SK-N-SH (cell line): ENCODE measurements at regions not wholly inside any gene's neighbourhood (a gene's known extent, or its start where the extent isn't known, plus 50 kb on each side); places are given as distances from the start of the nearest gene placed in this dataset.

ENCODE experiments used
- CTCF ChIA-PET: fragments of 300-600, 350-600 bp; formaldehyde crosslinking; extraction: SDS; loops from one replicate; lab custom pipeline; 2021; lab: Yijun Ruan, JAX
- POLR2A ChIA-PET: fragments of 350-600 bp; sonication (Branson Sonifier 250); formaldehyde crosslinking; extraction: SDS; loops from one replicate; lab custom pipeline; 2020; ENCODE audit warnings: antibody characterized with exemption, inconsistent platforms; lab: Yijun Ruan, JAX
- DNase-seq: peaks from one replicate; pipeline ENCODE4 v3.0.0; 2012
- H2AFZ ChIP-seq: fragments of 200-600 bp; sonication (generic); 2 replicates; pipeline ENCODE4 v1.8.1; 2016; ENCODE audit warnings: antibody characterized with exemption, mild to moderate bottlenecking, low read depth
- H3F3A ChIP-seq: fragments of 200-600 bp; sonication (generic); replicated peaks from 2 replicates; pipeline ENCODE3; 2016; ENCODE audit warnings: antibody characterized with exemption, mild to moderate bottlenecking; ENCODE audit not compliant: insufficient read depth
- H3K27ac ChIP-seq, 2 experiments: fragments of 200-500 bp in 1 of 2; fragments of 200-600 bp in 1 of 2; sonication (Bioruptor generic) in 1 of 2; sonication (generic), shearing (Covaris generic) in 1 of 2; 2 replicates each; pipeline versions ENCODE4 v1.5.1 to v1.6.1; 2014 to 2016; ENCODE audit warnings: low read depth in 2 of 2, inconsistent platforms in 1 of 2, low read length in 1 of 2, mild to moderate bottlenecking in 1 of 2, mixed read lengths in 1 of 2
- H3K27me3 ChIP-seq: fragments of 200-600 bp; sonication (generic), shearing (Covaris generic); 2 replicates; pipeline ENCODE4 v1.6.1; 2016; ENCODE audit warnings: mixed run types; ENCODE audit not compliant: insufficient read depth
- H3K36me3 ChIP-seq, 2 experiments: fragments of 200-500 bp in 1 of 2; fragments of 200-600 bp in 1 of 2; sonication (Bioruptor generic) in 1 of 2; sonication (generic) in 1 of 2; replicated peaks in 1 of 2; 2 replicates each; pipeline versions ENCODE3 to v1.5.1; 2014 to 2016; ENCODE audit warnings: low read length in 1 of 2, mild to moderate bottlenecking in 1 of 2; ENCODE audit not compliant: insufficient read depth in 2 of 2, control insufficient read depth in 1 of 2
- H3K4me1 ChIP-seq, 2 experiments: fragments of 200-500 bp in 1 of 2; fragments of 200-600 bp in 1 of 2; sonication (Bioruptor generic) in 1 of 2; sonication (generic), shearing (Covaris generic) in 1 of 2; 2 replicates each; pipeline versions ENCODE4 v1.5.1 to v1.6.1; 2014 to 2016; ENCODE audit warnings: low read depth in 1 of 2, low read length in 1 of 2, mixed run types in 1 of 2; ENCODE audit not compliant: insufficient read depth in 2 of 2, control insufficient read depth in 1 of 2
- H3K4me2 ChIP-seq: fragments of 200-600 bp; sonication (generic), shearing (Covaris generic); 2 replicates; pipeline ENCODE4 v1.6.1; 2017; ENCODE audit warnings: mixed run types
- H3K4me3 ChIP-seq, 2 experiments: fragments of 200-500 bp in 1 of 2; fragments of 200-600 bp in 1 of 2; sonication (Bioruptor generic) in 1 of 2; sonication (generic), shearing (Covaris generic) in 1 of 2; 2 replicates each; pipeline versions ENCODE4 v1.5.1 to v1.8.1; 2014 to 2016; ENCODE audit warnings: low read depth in 2 of 2, inconsistent platforms in 1 of 2, low read length in 1 of 2, mild to moderate bottlenecking in 1 of 2, mixed read lengths in 1 of 2, moderate library complexity in 1 of 2
- H3K79me2 ChIP-seq: fragments of 200-600 bp; sonication (generic); 2 replicates; pipeline ENCODE4 v1.8.1; 2017; ENCODE audit warnings: mild to moderate bottlenecking; ENCODE audit not compliant: insufficient read depth
- H3K9ac ChIP-seq: fragments of 200-600 bp; sonication (generic); 2 replicates; pipeline ENCODE4 v1.6.1; 2017; ENCODE audit warnings: mixed run types
- H3K9me2 ChIP-seq: fragments of 200-600 bp; sonication (generic); 2 replicates; pipeline ENCODE4 v1.6.1; 2017; ENCODE audit warnings: mixed run types
- H3K9me3 ChIP-seq: fragments of 200-600 bp; sonication (generic); 2 replicates; pipeline ENCODE4 v1.6.1; 2017; ENCODE audit warnings: mixed run types, mild to moderate bottlenecking, moderate library complexity
- H4K20me1 ChIP-seq: fragments of 200-600 bp; sonication (generic); 2 replicates; pipeline ENCODE4 v1.6.1; 2017; ENCODE audit warnings: mild to moderate bottlenecking, mixed run types; ENCODE audit not compliant: insufficient read depth
- CHD2 ChIP-seq: fragments of 150-350 bp; IDR thresholded peaks from 2 replicates; pipeline ENCODE4 v1.6.1; 2018; ENCODE audit warnings: low read length; ENCODE audit not compliant: partially characterized antibody
- EP300 ChIP-seq, 2 experiments: IDR thresholded peaks; 2 replicates each; pipeline versions ENCODE4 v1.4.0 to v1.6.1; 2012; ENCODE audit warnings: borderline replicate concordance in 1 of 2, low read depth in 1 of 2, low read length in 1 of 2
- MEF2A ChIP-seq: IDR thresholded peaks from 2 replicates; pipeline ENCODE4 v1.4.0; 2012; ENCODE audit warnings: low read depth, borderline replicate concordance
- MXI1 ChIP-seq: IDR thresholded peaks from 2 replicates; pipeline ENCODE4 v1.6.1; 2012; ENCODE audit warnings: mild to moderate bottlenecking, low read depth, low read length, improper control_type of control experiment
- POLR2AphosphoS5 ChIP-seq: IDR thresholded peaks from 2 replicates; pipeline ENCODE4 v1.6.1; 2012; ENCODE audit warnings: low read depth, low read length
- RXRA ChIP-seq: IDR thresholded peaks from 2 replicates; pipeline ENCODE4 v1.4.0; 2012; ENCODE audit warnings: low read depth, mild to moderate bottlenecking, borderline replicate concordance
- SIN3A ChIP-seq: IDR thresholded peaks from 2 replicates; pipeline ENCODE4 v1.6.1; 2012; ENCODE audit warnings: low read depth, mild to moderate bottlenecking, low read length, moderate library complexity, borderline replicate concordance
- SMC3 ChIP-seq: IDR thresholded peaks from 2 replicates; pipeline ENCODE4 v1.6.1; 2012; ENCODE audit warnings: low read depth, low read length, improper control_type of control experiment
- TAF1 ChIP-seq: IDR thresholded peaks from 2 replicates; pipeline ENCODE4 v1.6.1; 2012; ENCODE audit warnings: low read depth, mild to moderate bottlenecking, low read length, moderate library complexity, borderline replicate concordance
- WGBS: methylation state at CpG from one replicate; pipeline ENCODE4 v1.1.6; 2017; ENCODE audit warnings: low lambda C conversion rate; 5-methylcytosine and 5-hydroxymethylcytosine counted together
- TF ChIP-seq, protein P1 (sequence below): IDR thresholded peaks from 2 replicates; pipeline ENCODE4; 2012
- TF ChIP-seq, protein P2 (sequence below): fragments of 150-350 bp; IDR thresholded peaks from 2 replicates; pipeline ENCODE4 v1.6.1; 2017; ENCODE audit warnings: antibody characterized with exemption, low read length, low read depth, borderline replicate concordance

DNA sequence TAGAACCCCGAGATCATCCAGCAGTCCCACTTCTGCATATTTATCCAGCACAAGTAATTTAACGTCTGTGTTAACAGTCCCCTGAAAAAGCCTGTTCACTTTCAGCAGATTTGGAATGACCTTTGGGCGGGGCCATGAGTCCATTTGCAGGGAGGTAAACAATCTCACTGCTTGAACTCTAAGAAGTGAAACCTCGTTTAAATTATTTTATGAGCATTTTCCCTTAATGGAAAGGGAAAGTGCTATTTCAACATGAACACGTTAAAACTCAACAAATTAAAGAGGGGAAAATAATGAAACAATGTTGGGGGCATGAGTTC, 282.8 kb downstream of the GATA3 start:
- H3K9me3 ChIP-seq, result no peaks in the 10 kb centered on the region
- H3F3A ChIP-seq, result no peaks in the 10 kb centered on the region
- H4K20me1 ChIP-seq, result no peaks in the 10 kb centered on the region
- H3K4me2 ChIP-seq, result no peak overlapping the region
- DNase-seq, result no peak
- no peak overlapping the region for H2AFZ ChIP-seq
- peaks cover 6% of the 10 kb centered on the region; the same call in 1 of the 2 replicates for H3K27me3 ChIP-seq
- POLR2A ChIA-PET, result no interaction called here
- CTCF ChIA-PET, result no interaction called here
- H3K9ac ChIP-seq, result no peak overlapping the region
- H3K4me3 ChIP-seq, result no peak overlapping the region
- H3K4me1 ChIP-seq, result no peaks in the 10 kb centered on the region; a peak in 1 of 4 replicates
- WGBS, result 69% methylated on average over 5 of the region's 5 CpGs
- TF ChIP-seq, protein P1, sequence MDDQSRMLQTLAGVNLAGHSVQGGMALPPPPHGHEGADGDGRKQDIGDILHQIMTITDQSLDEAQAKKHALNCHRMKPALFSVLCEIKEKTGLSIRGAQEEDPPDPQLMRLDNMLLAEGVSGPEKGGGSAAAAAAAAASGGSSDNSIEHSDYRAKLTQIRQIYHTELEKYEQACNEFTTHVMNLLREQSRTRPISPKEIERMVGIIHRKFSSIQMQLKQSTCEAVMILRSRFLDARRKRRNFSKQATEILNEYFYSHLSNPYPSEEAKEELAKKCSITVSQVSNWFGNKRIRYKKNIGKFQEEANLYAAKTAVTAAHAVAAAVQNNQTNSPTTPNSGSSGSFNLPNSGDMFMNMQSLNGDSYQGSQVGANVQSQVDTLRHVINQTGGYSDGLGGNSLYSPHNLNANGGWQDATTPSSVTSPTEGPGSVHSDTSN, result no peak
- TF ChIP-seq MEF2A (no peak), MXI1 (no peak), RXRA (no peak), TAF1 (no peak), CHD2 (no peak), SMC3 (no peak), SIN3A (no peak)
- TF ChIP-seq, all 33 proteins: peak for 0
- H3K9me2 ChIP-seq, result no peaks in the 10 kb centered on the region
- H3K27ac ChIP-seq, result no peak overlapping the region
- H3K79me2 ChIP-seq, result no peaks in the 10 kb centered on the region
- H3K36me3 ChIP-seq, result no peaks in the 10 kb centered on the region

DNA sequence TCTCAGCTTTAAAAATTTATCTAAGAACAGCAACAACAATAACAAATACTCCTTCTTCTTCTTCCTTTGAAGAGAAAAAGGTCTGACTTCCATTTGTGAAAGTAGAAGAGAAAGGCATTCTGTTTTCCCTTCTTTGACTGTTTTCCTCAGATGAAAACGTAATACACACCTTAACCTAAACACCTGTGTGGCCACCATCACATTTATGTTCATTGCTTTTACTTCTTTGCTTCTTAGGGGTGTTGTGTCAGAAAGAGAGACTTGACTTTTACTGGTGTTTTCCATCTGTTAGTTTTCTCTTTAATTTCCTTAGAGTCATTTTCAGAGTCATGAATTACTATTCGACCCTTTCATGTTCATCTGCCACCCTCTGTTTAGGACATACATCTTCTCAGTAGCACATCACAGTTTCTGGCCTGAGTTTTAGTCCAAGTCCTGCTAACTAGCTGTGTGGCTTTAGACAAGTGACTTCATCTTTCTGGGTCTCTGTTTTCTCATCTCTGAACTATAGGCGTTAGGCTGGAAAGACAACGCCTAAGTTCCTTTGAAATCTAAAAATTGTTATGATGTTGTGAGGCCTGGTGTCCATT, 283.8 kb downstream of the GATA3 start:
- Histone ChIP-seq H3K4me1 (no peaks in the 10 kb centered on the region), H3K9ac (no peak overlapping the region), H3K79me2 (no peaks in the 10 kb centered on the region), H3F3A (no peaks in the 10 kb centered on the region), H3K27ac (no peak overlapping the region), H3K9me2 (no peaks in the 10 kb centered on the region), H3K4me3 (no peak overlapping the region), H2AFZ (no peak overlapping the region), H3K4me2 (no peak overlapping the region), H4K20me1 (no peaks in the 10 kb centered on the region), H3K27me3 (peaks cover 6% of the 10 kb centered on the region; the same call in 1 of the 2 replicates), H3K9me3 (no peaks in the 10 kb centered on the region), H3K36me3 (no peaks in the 10 kb centered on the region)
- no peak for DNase-seq
- TF ChIP-seq EP300 (IDR thresholded peaks at IDR 0.05; ENCODE audit: borderline replicate concordance in 1 of 2, low read depth in 1 of 2, low read length in 1 of 2) (no peak), POLR2AphosphoS5 (no peak), TAF1 (no peak)
- TF ChIP-seq, protein P2, sequence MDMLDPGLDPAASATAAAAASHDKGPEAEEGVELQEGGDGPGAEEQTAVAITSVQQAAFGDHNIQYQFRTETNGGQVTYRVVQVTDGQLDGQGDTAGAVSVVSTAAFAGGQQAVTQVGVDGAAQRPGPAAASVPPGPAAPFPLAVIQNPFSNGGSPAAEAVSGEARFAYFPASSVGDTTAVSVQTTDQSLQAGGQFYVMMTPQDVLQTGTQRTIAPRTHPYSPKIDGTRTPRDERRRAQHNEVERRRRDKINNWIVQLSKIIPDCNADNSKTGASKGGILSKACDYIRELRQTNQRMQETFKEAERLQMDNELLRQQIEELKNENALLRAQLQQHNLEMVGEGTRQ, result no peak
- CTCF ChIA-PET, result no interaction called here
- WGBS, result 73% methylated on average over 4 of the region's 4 CpGs
- POLR2A ChIA-PET, result no interaction called here
